CD14-positive monocyte (primary cell): ENCODE measurements at regions not wholly inside any gene's neighbourhood (a gene's known extent, or its start where the extent isn't known, plus 50 kb on each side); places are given as distances from the start of the nearest gene placed in this dataset.
"Not testable (repeated sequence)": the region's sequence is repeated elsewhere in the genome, so short reads cannot be mapped to it uniquely, and the experiment has no call there.

ENCODE experiments used
- DNase-seq, 3 donors: peaks; one replicate each; pipeline ENCODE4 v3.0.0-alpha.2; 2011 to 2022
- H2AFZ ChIP-seq: 2 replicates; pipeline ENCODE4 v1.6.0; 2012; ENCODE audit warnings: mild to moderate bottlenecking, low read depth, low read length, inconsistent platforms; ENCODE audit not compliant: insufficient read depth, poor library complexity, severe bottlenecking
- H3K27ac ChIP-seq, 2 donors: 1 replicate in 1 of 2; 2 replicates in 1 of 2; pipeline ENCODE4 v1.5.1; 2012 to 2013; ENCODE audit warnings: low read length in 2 of 2, control low read depth in 1 of 2, inconsistent platforms in 1 of 2, low read depth in 1 of 2, mild to moderate bottlenecking in 1 of 2
- H3K27me3 ChIP-seq, 2 donors: one replicate each; pipeline versions ENCODE4 v1.6.0 to v1.6.1; 2011 to 2013; ENCODE audit warnings: low read length in 2 of 2; ENCODE audit not compliant: control insufficient read depth in 2 of 2, insufficient read depth in 2 of 2
- H3K36me3 ChIP-seq, 2 donors: replicated peaks in 1 of 2; 1 replicate in 1 of 2; 2 replicates in 1 of 2; pipeline versions ENCODE4 v1.5.1 to v1.6.1; 2012 to 2013; ENCODE audit warnings: low read length in 2 of 2, control low read depth in 1 of 2, inconsistent platforms in 1 of 2, mild to moderate bottlenecking in 1 of 2; ENCODE audit not compliant: insufficient read depth in 2 of 2, control insufficient read depth in 1 of 2
- H3K4me1 ChIP-seq, 2 donors: 1 replicate in 1 of 2; 2 replicates in 1 of 2; pipeline versions ENCODE4 v1.5.1 to v1.6.1; 2012 to 2013; ENCODE audit warnings: low read length in 2 of 2, control low read depth in 1 of 2, inconsistent platforms in 1 of 2, mild to moderate bottlenecking in 1 of 2, moderate library complexity in 1 of 2; ENCODE audit not compliant: insufficient read depth in 2 of 2, control insufficient read depth in 1 of 2
- H3K4me2 ChIP-seq: replicated peaks from 2 replicates; pipeline ENCODE3; 2012; ENCODE audit warnings: low read length, moderate library complexity, mild to moderate bottlenecking; ENCODE audit not compliant: poor library complexity, severe bottlenecking; ENCODE audit errors: extremely low read depth
- H3K4me3 ChIP-seq, 3 experiments: fragments of 200-600 bp in 1 of 3; sonication (generic) in 1 of 3; replicated peaks in 1 of 3; 1 replicate in 2 of 3; 2 replicates in 1 of 3; pipeline ENCODE4 v1.5.1; 2011 to 2013; ENCODE audit warnings: low read length in 3 of 3, mild to moderate bottlenecking in 3 of 3, control low read depth in 2 of 3, low read depth in 2 of 3, inconsistent platforms in 1 of 3, moderate library complexity in 1 of 3
- H3K79me2 ChIP-seq: 2 replicates; pipeline ENCODE4 v1.6.0; 2012; ENCODE audit warnings: mild to moderate bottlenecking, control low read depth, inconsistent platforms, low read length, moderate library complexity; ENCODE audit not compliant: insufficient read depth
- H3K9ac ChIP-seq: 2 replicates; pipeline ENCODE4 v1.6.0; 2017; ENCODE audit warnings: low read length, mild to moderate bottlenecking; ENCODE audit not compliant: insufficient read depth, poor library complexity, severe bottlenecking
- H3K9me3 ChIP-seq, 2 donors: replicated peaks in 1 of 2; 1 replicate in 1 of 2; 2 replicates in 1 of 2; pipeline versions ENCODE4 v1.5.1 to v1.6.1; 2012 to 2013; ENCODE audit warnings: low read length in 2 of 2, control low read depth in 1 of 2; ENCODE audit not compliant: control insufficient read depth in 1 of 2, insufficient read depth in 1 of 2
- H4K20me1 ChIP-seq: 2 replicates; pipeline ENCODE4 v1.6.0; 2012; ENCODE audit warnings: mild to moderate bottlenecking, low read length, control low read depth, moderate library complexity; ENCODE audit not compliant: insufficient read depth
- H3K27ac Mint-ChIP-seq, 7 donors: one replicate each; pipeline ENCODE4 v1.8.0; 2020; ENCODE audit warnings: mild to moderate bottlenecking in 7 of 7, mixed read lengths in 7 of 7, moderate library complexity in 6 of 7, inconsistent platforms in 2 of 7
- H3K27me3 Mint-ChIP-seq, 3 donors: one replicate each; pipeline ENCODE4 v1.8.0; 2021 to 2022; ENCODE audit warnings: low read depth in 3 of 3, mild to moderate bottlenecking in 3 of 3, mixed read lengths in 3 of 3, moderate library complexity in 3 of 3, inconsistent platforms in 1 of 3
- H3K36me3 Mint-ChIP-seq, 2 donors: one replicate each; pipeline ENCODE4 v1.8.0; 2020; ENCODE audit warnings: mixed read lengths in 2 of 2, inconsistent platforms in 1 of 2, mild to moderate bottlenecking in 1 of 2
- H3K4me1 Mint-ChIP-seq: one replicate; pipeline ENCODE4 v1.8.0; 2020; ENCODE audit warnings: mild to moderate bottlenecking, mixed read lengths
- H3K4me3 Mint-ChIP-seq, 2 donors: one replicate each; pipeline ENCODE4 v1.8.0; 2020; ENCODE audit warnings: mild to moderate bottlenecking in 2 of 2, mixed read lengths in 2 of 2, moderate library complexity in 1 of 2
- H3K9me3 Mint-ChIP-seq, 7 donors: one replicate each; pipeline ENCODE4 v1.8.0; 2020 to 2022; ENCODE audit warnings: mixed read lengths in 7 of 7, mild to moderate bottlenecking in 6 of 7, moderate library complexity in 6 of 7, inconsistent platforms in 2 of 7
- WGBS: methylation state at CpG from one replicate; pipeline ENCODE4 v1.1.5; 2013; ENCODE audit warnings: missing lambda C conversion rate; ENCODE audit not compliant: insufficient coverage; 5-methylcytosine and 5-hydroxymethylcytosine counted together
- intact Hi-C, 2 donors: fragments of 100-400 bp; cut with micrococcal nuclease; formaldehyde crosslinking; loops; one replicate each; pipeline versions ENCODE4 v1.15.0 to v1.15.1; 2023
- TF ChIP-seq, protein P1 (sequence below): fragments of 200-600 bp; IDR thresholded peaks from one replicate; pipeline ENCODE4 v1.8.0; 2022; ENCODE audit warnings: antibody characterized with exemption, mild to moderate bottlenecking

- H3K79me2 ChIP-seq: no peaks in the 10 kb centered on the region
- intact Hi-C loops: no loop called here
- H3K9ac ChIP-seq: no peak overlapping the region
- no peaks in the 10 kb centered on the region for H3K9me3 ChIP-seq
- no CpG with 5 or more reads among the region's 3 CpGs for WGBS
- no peaks in the 10 kb centered on the region for H3K36me3 ChIP-seq
- Mint-ChIP-seq H3K36me3 (no peaks in the 10 kb centered on the region), H3K27ac (no peak overlapping the region), H3K27me3 (peaks cover 0 to 2% (median 2%) of the 10 kb centered on the region in 3 donors), H3K4me1 (no peaks in the 10 kb centered on the region), H3K4me3 (no peak overlapping the region), H3K9me3 (peaks cover 2 to 5% (median 3%) of the 10 kb centered on the region in 7 donors)
- TF ChIP-seq, protein P1, sequence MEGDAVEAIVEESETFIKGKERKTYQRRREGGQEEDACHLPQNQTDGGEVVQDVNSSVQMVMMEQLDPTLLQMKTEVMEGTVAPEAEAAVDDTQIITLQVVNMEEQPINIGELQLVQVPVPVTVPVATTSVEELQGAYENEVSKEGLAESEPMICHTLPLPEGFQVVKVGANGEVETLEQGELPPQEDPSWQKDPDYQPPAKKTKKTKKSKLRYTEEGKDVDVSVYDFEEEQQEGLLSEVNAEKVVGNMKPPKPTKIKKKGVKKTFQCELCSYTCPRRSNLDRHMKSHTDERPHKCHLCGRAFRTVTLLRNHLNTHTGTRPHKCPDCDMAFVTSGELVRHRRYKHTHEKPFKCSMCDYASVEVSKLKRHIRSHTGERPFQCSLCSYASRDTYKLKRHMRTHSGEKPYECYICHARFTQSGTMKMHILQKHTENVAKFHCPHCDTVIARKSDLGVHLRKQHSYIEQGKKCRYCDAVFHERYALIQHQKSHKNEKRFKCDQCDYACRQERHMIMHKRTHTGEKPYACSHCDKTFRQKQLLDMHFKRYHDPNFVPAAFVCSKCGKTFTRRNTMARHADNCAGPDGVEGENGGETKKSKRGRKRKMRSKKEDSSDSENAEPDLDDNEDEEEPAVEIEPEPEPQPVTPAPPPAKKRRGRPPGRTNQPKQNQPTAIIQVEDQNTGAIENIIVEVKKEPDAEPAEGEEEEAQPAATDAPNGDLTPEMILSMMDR: no peak
- H3K27me3 ChIP-seq: no peaks in the 10 kb centered on the region
- no peak overlapping the region for H2AFZ ChIP-seq
- no peaks in the 10 kb centered on the region for H3K4me1 ChIP-seq
- H4K20me1 ChIP-seq: no peaks in the 10 kb centered on the region
- H3K4me2 ChIP-seq: no peak overlapping the region
- no peak overlapping the region for H3K4me3 ChIP-seq
- no peak for DNase-seq
- H3K27ac ChIP-seq: no peak overlapping the region
These were observed 400.6 kb upstream of the NR3C2 start for GRCh38 chr4:148842843-148843242.

GRCh38 chr4:148837571-148837970 is 395.4 kb upstream of the NR3C2 start:
- H3K36me3 Mint-ChIP-seq, H3K79me2 ChIP-seq, H3K27ac Mint-ChIP-seq, H3K4me3 ChIP-seq, H3K36me3 ChIP-seq, H2AFZ ChIP-seq, H3K27ac ChIP-seq, H3K9me3 ChIP-seq, H3K9me3 Mint-ChIP-seq, H4K20me1 ChIP-seq, DNase-seq, H3K4me2 ChIP-seq, intact Hi-C loops, H3K27me3 Mint-ChIP-seq, H3K4me3 Mint-ChIP-seq, H3K9ac ChIP-seq, H3K27me3 ChIP-seq: not testable (repeated sequence)
- peaks cover 14% of the 10 kb centered on the region for H3K4me1 Mint-ChIP-seq
- H3K4me1 ChIP-seq: peaks cover 12 to 15% of the 10 kb centered on the region in 2 donors
- no CpG with 5 or more reads among the region's 2 CpGs for WGBS
